ENCODE measurements at regions not wholly inside any gene's neighbourhood (a gene's known extent, or its start where the extent isn't known, plus 50 kb on each side); places are given as distances from the start of the nearest gene placed in this dataset.

- Histone ChIP-seq H3K79me2 (ENCODE audit: insufficient read depth, low read length) (no peaks in the 10 kb centered on the region), H2AFZ (ENCODE audit: low read length) (no peak overlapping the region), H3K36me3 (ENCODE audit: insufficient read depth, low read length) (no peaks in the 10 kb centered on the region), H3K9me2 (ENCODE audit: low read depth, low read length) (no peaks in the 10 kb centered on the region), H3K27me3 (ENCODE audit: insufficient read depth, low read length) (no peaks in the 10 kb centered on the region), H3K4me3 (ENCODE audit: low read depth, low read length, poor library complexity, severe bottlenecking) (no peak overlapping the region), H3K9ac (ENCODE audit: low read length) (no peak overlapping the region), H3F3A (ENCODE audit: insufficient read depth, low read length) (no peaks in the 10 kb centered on the region), H3K27ac (ENCODE audit: low read depth, low read length, poor library complexity, severe bottlenecking) (no peak overlapping the region), H3K4me1 (ENCODE audit: insufficient read depth, low read length, severe bottlenecking) (no peaks in the 10 kb centered on the region), H3K4me2 (ENCODE audit: low read length) (no peak overlapping the region), H4K20me1 (ENCODE audit: insufficient read depth, low read length) (no peaks in the 10 kb centered on the region), H3K9me3 (ENCODE audit: low read length) (no peaks in the 10 kb centered on the region)
- TF ChIP-seq EZH2 (IDR thresholded peaks at IDR 0.05; ENCODE audit: borderline replicate concordance, low read length) = no peak
Measured at GRCh38 chr10:63758080-63758479, 236.9 kb downstream of the REEP3 start.

DNA sequence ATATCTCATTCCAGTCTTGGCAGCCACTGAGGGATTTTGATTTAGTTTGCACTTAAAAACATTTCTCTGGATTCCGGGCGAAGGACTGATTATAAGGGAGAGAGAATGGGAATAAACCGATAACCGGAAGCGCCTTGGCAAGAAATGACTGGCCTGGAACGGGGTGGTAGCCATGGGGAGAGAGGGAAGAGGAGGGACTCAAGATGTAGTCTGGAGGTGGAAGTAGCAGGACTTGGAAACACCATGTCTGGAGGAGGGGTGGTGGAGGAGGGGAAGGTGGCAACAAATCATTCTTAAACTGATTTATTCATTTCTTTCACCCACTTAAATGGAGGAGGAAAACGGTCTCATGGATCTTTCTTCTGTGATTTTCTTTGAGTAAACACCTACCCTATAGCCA lies 238.1 kb downstream of the REEP3 start:
- no peaks in the 10 kb centered on the region for H3F3A ChIP-seq (ENCODE audit: insufficient read depth, low read length)
- no peak overlapping the region for H3K9ac ChIP-seq (ENCODE audit: low read length)
- H4K20me1 ChIP-seq (ENCODE audit: insufficient read depth, low read length) = no peaks in the 10 kb centered on the region
- no peak overlapping the region for H2AFZ ChIP-seq (ENCODE audit: low read length)
- TF ChIP-seq EZH2 (IDR thresholded peaks at IDR 0.05; ENCODE audit: borderline replicate concordance, low read length) (no peak), CTCF (IDR thresholded peaks at IDR 0.05; ENCODE audit: low read length) (no peak)
- no peaks in the 10 kb centered on the region for H3K27me3 ChIP-seq (ENCODE audit: insufficient read depth, low read length)
- no peak overlapping the region for H3K4me3 ChIP-seq (ENCODE audit: low read depth, low read length, poor library complexity, severe bottlenecking)
- no peak overlapping the region for H3K27ac ChIP-seq (ENCODE audit: low read depth, low read length, poor library complexity, severe bottlenecking)
- H3K79me2 ChIP-seq (ENCODE audit: insufficient read depth, low read length) = no peaks in the 10 kb centered on the region
- no peak overlapping the region for H3K4me2 ChIP-seq (ENCODE audit: low read length)
- H3K9me3 ChIP-seq (ENCODE audit: low read length) = no peaks in the 10 kb centered on the region
- H3K36me3 ChIP-seq (ENCODE audit: insufficient read depth, low read length) = no peaks in the 10 kb centered on the region
- H3K4me1 ChIP-seq (ENCODE audit: insufficient read depth, low read length, severe bottlenecking) = no peaks in the 10 kb centered on the region
- H3K9me2 ChIP-seq (ENCODE audit: low read depth, low read length) = no peaks in the 10 kb centered on the region

GRCh38 chr10:63760034-63760707 lies 239.0 kb downstream of the REEP3 start:
- Histone ChIP-seq H3K27ac (ENCODE audit: low read depth, low read length, poor library complexity, severe bottlenecking) (no peak overlapping the region), H3K36me3 (ENCODE audit: insufficient read depth, low read length) (no peaks in the 10 kb centered on the region), H3K9ac (ENCODE audit: low read length) (no peak overlapping the region), H3K9me3 (ENCODE audit: low read length) (no peaks in the 10 kb centered on the region), H3K27me3 (ENCODE audit: insufficient read depth, low read length) (no peaks in the 10 kb centered on the region), H3K9me2 (ENCODE audit: low read depth, low read length) (no peaks in the 10 kb centered on the region), H4K20me1 (ENCODE audit: insufficient read depth, low read length) (no peaks in the 10 kb centered on the region), H3K4me1 (ENCODE audit: insufficient read depth, low read length, severe bottlenecking) (no peaks in the 10 kb centered on the region), H3K4me3 (ENCODE audit: low read depth, low read length, poor library complexity, severe bottlenecking) (no peak overlapping the region), H3K4me2 (ENCODE audit: low read length) (no peak overlapping the region), H3F3A (ENCODE audit: insufficient read depth, low read length) (no peaks in the 10 kb centered on the region), H2AFZ (ENCODE audit: low read length) (no peak overlapping the region), H3K79me2 (ENCODE audit: insufficient read depth, low read length) (no peaks in the 10 kb centered on the region)
- no peak for TF ChIP-seq EZH2 (IDR thresholded peaks at IDR 0.05; ENCODE audit: borderline replicate concordance, low read length)
- TF ChIP-seq CTCF (IDR thresholded peaks at IDR 0.05; ENCODE audit: low read length) = no peak

- Histone ChIP-seq H3K9me2 (ENCODE audit: low read depth, low read length) (no peaks in the 10 kb centered on the region), H3K4me1 (ENCODE audit: insufficient read depth, low read length, severe bottlenecking) (no peaks in the 10 kb centered on the region), H3K4me3 (ENCODE audit: low read depth, low read length, poor library complexity, severe bottlenecking) (no peak overlapping the region), H3K36me3 (ENCODE audit: insufficient read depth, low read length) (no peaks in the 10 kb centered on the region), H4K20me1 (ENCODE audit: insufficient read depth, low read length) (no peaks in the 10 kb centered on the region), H3K9ac (ENCODE audit: low read length) (no peak overlapping the region), H2AFZ (ENCODE audit: low read length) (no peak overlapping the region), H3F3A (ENCODE audit: insufficient read depth, low read length) (no peaks in the 10 kb centered on the region), H3K9me3 (ENCODE audit: low read length) (no peaks in the 10 kb centered on the region), H3K27ac (ENCODE audit: low read depth, low read length, poor library complexity, severe bottlenecking) (no peak overlapping the region), H3K27me3 (ENCODE audit: insufficient read depth, low read length) (no peaks in the 10 kb centered on the region), H3K4me2 (ENCODE audit: low read length) (no peak overlapping the region), H3K79me2 (ENCODE audit: insufficient read depth, low read length) (no peaks in the 10 kb centered on the region)
- no peak for TF ChIP-seq CTCF (IDR thresholded peaks at IDR 0.05; ENCODE audit: low read length)
- TF ChIP-seq EZH2 (IDR thresholded peaks at IDR 0.05; ENCODE audit: borderline replicate concordance, low read length) = no peak
Measured at GRCh38 chr10:63760708-63761047, 239.5 kb downstream of the REEP3 start.
